CD4-positive, alpha-beta T cell treated with Interferon gamma for 1 hour (primary cell): ENCODE measurements at regions not wholly inside any gene's neighbourhood (a gene's known extent, or its start where the extent isn't known, plus 50 kb on each side); places are given as distances from the start of the nearest gene placed in this dataset.

Experiments used
- DNase-seq: peaks from one replicate; pipeline ENCODE4 v3.0.0-alpha.2; 2020

DNA sequence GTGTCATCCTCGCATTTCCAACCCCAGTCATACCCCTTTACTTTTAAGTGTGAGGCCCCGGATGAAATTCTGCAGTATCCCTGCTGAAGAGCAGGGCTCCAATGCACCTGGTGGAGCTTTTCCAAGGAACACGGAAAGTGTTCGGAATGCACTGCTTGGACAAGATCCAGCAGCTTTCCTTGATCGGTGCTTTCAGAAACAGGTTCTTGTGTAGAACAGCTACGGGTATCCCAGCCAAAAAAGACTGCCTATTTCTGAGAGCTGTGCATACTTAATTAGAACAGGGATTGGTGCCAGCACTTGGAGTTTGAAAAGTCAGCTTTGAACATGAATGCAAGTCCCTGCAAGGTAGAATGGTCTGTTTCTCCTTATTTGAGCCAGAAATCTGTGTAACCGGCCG is 87.2 kb upstream of the C1QTNF9B start:
- DNase-seq: no peak

DNA sequence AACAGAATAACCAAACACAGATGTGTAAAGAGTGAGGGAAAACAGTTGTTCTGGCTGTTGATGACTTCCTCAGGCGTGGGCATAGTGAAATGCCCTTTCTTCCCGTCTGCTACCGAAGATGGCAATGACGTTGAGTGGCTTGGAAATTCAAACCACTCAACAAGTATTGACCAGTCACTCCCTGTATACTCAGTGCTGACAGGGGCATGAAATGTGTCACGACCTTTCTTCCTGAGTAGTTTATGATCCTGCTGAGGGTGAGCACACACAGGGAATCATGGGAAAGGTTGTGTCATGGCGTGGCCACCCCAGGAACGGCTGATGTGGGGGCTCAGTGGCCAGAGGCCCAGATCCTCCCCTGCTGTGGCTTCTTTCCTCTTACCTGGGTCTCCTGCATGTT is 87.8 kb upstream of the C1QTNF9B start:
- DNase-seq: no peak

DNA sequence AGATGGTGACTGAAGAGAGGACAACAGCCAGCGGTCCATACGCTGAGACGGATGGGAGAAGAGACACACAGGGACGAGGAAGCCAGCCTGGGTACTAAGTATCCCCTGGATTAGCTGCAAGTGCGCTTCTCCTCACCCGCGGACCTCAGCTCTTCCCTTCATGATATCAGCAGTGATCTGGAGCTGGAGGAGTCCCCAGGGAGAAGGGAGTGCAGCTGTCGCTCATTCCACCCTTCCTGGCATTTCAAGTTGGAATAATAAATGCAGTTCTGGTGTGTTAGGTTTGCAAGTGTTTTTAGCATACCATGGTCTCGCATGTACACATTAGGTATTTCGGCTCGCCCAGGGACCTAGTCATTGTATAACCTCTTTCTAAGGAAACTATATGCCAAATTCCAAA is 88.5 kb upstream of the C1QTNF9B start:
- no peak for DNase-seq

DNA sequence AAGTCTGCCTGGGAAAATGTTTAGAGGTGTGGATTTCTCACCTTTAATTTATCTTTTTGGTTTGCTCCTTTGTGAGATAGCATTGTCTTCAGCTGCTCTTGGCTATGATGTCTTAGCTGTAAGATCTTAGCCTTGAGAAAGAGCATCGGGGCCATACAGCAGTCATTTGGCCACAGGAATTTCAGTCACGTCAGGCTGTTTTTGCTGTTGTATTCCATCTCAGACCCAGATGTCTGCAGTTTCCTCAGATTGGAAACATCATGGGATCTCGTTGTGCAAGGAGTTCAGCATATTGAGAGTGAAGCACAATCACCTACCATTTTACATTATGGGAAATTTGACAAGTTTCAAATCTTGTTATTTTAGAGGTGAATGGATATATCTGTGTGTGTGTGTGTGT is 89.3 kb upstream of the C1QTNF9B start:
- no peak for DNase-seq

DNA sequence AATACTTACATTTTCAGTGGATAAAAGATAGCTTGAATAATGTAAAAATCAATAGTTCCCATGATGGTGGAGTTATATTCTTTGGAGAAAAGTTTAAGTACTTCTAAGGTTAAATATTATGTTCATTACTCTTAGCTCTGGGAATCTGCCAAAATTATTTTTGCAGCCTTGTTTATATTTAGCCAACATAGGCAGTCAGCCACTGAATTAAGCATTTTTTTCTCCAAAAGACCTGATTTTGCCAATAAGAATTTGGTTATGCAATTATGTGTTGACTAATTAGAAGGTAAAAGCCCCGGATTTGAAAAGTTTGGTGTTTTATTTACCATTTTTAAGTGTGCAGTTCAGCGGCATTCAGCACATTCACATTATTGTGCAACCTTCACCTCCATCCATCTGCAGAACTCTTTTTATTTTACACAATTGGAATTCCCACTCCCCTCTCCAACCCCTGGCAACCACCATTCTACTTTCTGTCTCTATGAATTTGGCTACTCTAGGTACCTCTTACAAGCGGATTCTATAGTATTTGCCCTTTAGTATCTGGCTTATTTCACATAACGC is 90.1 kb upstream of the C1QTNF9B start:
- no peak for DNase-seq

DNA sequence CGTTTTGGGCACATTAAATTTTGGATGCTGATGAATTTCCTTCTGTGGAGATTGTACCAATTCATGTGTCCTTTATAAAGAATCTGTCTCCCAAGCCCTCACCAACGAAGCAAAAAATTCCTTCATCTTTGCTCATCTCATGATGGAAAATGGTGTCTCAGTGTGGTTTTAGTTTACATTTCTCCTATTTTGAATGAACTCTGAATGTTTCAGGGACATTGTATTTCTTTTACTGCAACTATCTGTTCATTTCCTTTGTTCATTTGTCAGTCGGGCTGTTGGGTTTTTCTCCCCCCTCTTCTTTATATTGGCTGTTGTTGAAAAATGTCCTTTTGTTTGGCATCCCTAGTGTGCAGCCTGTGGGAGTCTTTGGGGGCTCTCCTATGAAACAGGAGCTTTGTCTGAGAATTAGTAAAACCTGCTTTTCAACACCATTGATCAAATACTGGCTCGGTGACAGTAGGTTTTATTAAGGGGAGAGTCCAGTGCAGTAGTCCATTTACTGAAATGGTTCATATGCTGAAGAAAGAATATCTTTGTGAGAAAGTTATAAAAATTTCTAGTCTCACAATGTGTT is 91.3 kb upstream of the C1QTNF9B start:
- no peak for DNase-seq

DNA sequence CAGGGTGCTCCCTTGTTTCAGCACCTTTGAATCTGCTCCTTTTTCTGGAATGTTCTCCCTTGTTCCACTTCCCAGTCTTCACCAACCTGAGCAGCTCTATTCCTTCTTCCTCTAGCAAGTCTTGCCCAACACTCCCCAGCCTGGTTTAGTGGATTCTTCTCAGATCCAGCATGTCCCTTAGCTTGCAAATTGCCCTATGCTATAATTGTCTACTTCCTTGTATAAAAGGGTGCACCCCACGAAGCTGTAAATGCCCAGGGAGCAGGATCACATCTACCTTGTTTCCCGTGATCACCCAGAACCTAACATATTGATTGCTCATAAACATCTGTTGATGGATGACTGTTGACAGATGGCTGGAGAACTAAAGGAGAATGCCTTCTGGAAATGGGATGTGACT is 93.2 kb upstream of the C1QTNF9B start:
- no peak for DNase-seq

DNA sequence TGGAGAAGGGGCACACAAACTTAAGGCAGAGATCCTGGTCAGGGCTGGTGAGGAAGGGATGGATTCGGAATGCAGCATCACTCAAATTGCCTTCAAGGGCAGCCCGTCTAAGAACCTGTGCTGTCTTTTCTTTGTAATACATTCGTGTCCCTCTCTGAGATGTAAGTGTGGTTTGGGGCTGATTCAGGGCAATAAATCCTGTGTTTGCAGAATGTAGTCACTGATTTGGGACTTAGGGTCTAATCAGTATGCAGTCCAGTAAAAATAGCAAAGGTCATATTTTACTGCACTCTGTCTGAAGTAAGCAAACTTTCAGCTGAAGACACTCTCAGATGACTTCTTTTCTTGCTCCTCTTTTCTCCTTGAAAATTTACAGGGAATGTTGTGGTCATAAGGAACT is 93.8 kb upstream of the C1QTNF9B start:
- DNase-seq: no peak

DNA sequence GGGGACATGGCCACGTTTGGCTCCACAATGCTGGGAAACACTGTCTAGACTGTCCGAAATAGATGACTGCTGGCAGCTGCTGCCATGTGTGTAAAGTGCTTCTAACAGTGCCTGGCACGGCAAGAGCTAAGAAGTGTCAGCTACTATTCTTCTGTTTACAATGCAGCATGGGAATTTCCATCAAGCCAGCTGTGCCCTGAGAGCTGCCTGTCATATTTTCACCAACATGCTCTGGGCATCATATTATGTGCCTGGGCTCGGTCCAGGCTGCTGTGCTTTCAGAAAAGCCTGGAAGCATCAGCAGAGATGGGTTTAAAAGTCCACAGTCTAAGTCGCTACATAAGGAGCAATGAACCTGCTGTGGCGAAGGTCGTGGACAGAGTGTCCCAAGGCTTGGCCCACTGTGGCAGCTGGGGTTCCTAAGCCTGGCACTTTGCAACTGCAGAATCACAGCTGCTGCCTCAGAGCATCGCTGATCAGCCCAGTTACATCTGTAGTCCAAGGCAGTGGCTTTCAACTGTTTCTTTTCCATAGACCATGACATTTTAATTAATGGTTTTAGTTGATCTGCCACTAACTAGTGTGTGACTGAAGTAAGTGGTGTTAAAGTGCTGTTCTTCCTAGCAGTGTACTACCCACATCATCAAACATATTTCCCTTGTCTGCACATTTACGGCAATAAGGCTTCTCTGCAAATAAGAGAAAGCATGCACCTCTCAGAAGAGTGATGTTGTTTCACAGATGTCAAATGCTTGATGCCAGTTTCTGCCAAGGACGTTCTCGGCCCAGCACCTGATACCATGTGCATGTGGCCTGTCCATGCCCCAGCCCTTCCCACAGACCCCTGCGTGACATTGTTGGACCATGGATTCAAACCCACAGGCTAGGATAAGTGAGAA is 95.7 kb upstream of the C1QTNF9B start:
- DNase-seq: no peak

DNA sequence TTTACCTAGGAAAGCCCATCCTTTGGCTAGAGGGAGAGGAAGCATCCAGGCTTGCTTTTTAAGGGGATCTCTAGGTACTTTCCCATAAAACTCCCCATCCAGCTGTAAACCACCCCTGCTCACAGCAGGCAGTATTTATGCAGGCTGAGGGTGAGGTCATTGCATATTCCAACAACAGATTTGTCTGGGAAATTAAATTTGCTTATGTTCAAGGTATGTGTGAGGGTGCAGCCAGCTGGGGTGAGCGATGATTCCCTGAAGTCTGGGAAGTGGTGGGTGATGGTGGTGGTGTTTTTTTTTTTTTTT is 96.3 kb upstream of the C1QTNF9B start:
- no peak for DNase-seq

DNA sequence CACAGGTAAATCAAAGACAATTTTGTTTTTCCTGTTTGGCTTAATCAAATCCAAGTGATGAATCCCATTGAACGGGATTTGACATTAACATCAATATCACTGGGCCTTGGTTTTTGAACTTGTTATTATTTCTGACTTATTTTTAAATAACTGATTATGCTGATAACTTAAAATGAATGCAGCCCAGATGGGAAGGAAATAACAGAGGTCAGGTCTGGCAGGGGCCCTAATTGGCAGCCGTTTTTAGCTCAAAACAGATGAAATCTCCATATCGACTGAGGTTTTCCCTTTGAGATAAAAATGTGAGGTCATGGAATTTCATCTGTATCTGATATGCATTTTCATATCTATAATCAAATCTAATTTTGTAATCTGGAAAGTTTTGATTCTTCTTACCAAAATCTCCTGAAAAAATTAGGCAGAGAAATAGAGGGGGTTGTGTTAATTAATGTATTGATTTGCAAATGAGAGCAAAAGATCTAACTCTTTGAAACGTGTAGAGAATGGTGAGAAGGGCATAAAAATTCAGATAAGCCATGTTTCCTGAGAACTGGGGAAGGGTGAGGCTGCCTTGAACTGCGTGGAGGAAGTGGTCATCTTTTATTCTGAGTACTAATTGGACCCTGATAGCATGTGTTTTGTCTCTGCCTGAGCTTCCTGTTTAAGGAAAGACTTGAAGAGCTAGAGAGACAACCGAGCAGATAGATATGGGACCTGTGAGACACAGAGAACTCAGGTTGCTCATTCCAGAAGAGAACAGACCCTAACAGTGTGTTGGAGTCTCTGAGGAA is 98.2 kb upstream of the C1QTNF9B start:
- DNase-seq: no peak

DNA sequence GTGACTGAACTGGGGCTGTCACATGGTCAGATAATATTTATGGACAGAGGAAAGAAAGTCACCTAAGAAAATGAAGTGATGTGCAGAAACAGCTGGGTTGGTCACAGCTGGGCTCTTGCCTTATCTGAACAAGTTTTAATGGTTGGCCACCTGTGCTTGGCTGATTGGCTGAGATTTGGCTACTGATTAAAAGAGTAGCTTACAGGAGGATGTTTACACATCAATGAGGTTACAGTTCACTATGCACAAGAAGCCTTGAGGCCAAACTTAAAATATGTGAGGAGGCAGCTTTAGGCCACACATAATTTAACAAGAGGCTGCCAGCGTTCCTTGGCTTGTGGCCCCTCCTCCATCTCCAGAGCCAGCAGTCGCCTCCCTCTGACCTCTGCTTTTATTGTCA is 99.2 kb upstream of the C1QTNF9B start:
- DNase-seq: no peak

DNA sequence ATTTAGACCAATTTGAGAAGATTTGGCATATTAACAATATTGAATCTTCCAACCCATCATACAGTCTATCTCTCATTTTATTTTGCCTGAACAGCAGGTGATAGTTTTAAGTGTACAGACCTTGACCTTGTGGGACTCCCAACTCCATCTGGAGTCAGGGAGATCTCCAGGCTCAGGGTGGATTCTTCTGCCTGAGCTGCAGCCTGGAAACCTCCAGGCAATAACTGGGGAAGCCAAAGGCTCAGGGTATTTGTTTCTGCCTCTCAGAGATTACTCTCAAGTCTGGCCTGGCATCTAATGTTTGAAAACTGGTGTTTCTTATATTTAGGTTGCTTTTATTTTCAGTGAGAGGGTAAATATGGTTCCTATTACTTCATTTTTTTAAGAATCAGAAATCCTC is 102.1 kb upstream of the C1QTNF9B start:
- no peak for DNase-seq

DNA sequence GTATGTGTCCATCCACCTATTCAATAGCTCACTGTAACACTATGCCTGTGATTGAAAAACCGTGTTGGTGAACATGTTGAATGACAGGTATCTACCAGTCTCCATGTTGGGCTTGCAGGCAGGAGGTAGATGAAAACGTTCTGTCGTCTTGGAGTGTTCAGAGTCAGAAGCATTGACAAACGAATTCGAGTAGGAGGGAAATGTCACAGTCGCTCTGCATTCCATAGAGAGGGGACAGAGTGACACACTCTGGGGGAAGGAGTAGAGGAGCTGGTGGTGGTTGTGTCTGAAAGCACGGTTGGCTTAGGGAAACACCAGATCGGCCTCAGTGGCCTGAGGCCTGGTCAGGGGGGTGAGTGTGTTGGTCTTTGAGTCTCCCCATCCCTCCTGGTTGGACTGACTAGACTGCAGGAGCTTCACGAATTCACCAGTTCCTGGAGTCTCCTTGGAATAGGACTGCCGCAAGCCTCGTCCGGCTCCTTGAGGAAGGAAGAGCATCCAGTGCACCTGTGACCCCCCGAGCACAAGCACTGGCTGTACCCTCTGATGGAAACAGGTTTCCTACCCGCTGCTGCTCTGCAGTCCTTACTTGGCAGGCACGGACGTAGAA is 105.0 kb upstream of the C1QTNF9B start:
- DNase-seq: no peak

DNA sequence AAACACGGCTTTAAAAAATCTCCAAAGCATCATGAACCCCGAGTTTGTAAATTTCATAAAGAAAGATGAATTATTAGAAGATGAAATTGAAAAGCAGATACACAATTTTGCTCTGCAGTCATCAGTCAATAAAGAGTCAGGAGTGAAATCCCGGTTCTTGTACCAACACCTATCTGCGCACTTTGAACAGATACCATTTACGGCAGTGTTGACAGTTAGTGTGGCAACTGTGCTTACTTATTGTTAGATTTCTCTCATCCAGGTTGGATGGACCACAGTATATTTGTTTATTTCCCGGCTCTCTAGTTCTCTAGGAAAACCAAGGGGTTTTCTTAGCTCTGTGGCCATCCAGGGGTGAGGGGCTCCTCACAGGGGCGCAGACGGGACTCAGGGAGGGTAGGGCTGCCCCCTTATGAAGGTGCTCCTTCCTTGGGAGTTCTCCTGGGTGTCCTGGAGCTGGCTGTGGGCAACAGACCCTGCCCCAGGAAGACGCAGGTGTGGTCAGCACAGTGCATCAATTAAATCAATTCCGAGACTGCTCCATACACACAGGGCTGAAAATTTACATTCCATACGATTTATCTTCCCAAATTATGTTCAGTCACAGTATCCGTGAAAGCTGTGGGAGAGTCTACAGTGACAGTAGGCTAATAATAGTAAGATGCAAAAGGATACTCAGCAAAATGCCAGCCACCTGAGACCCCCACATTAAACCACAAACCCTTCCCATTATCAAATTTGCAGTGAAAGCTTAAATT is 107.0 kb upstream of the C1QTNF9B start:
- no peak for DNase-seq

DNA sequence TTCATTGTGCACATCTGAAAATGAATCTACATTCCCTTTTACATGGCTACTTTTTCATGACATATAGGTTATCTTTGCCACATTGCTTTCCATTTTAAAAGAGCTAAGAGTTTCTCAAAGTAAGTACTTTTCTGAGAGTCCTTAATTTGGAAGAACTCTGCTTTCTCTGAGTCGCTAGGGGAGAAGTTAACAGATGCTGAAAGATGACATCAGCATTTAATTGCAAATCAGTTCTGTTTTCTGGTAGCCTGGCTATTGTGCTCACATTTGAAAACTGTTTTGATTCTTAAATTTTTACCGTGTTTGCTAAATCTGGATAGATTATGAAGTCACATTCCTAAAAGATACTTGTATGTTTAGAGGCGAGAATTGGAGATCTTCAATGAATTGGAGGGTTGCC is 107.7 kb upstream of the C1QTNF9B start:
- DNase-seq: no peak

DNA sequence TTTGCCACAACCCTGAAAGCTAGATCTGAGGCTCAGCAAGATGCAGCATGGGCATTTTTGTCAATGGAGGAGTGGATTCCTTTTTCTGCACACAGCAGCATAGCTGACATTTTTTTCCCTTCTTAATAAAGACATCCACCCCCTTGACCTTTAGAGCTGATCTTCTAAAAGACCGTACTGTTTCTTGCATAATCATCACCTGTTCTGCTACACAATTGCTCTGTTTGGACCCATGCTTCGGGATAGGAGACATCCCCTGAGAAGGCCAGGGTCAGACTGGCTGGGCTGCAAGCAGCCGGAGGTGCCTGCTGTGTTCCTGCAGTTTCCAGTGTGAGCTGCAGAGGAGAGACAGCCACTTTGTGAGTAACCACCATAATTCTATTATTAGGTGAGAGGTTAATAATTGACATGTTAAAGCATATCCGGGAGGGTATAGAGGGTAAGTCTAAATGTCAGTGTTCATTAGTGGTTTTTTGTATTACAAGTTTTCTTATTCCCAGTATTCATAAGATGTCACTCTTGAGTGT is 108.5 kb upstream of the C1QTNF9B start:
- DNase-seq: no peak

DNA sequence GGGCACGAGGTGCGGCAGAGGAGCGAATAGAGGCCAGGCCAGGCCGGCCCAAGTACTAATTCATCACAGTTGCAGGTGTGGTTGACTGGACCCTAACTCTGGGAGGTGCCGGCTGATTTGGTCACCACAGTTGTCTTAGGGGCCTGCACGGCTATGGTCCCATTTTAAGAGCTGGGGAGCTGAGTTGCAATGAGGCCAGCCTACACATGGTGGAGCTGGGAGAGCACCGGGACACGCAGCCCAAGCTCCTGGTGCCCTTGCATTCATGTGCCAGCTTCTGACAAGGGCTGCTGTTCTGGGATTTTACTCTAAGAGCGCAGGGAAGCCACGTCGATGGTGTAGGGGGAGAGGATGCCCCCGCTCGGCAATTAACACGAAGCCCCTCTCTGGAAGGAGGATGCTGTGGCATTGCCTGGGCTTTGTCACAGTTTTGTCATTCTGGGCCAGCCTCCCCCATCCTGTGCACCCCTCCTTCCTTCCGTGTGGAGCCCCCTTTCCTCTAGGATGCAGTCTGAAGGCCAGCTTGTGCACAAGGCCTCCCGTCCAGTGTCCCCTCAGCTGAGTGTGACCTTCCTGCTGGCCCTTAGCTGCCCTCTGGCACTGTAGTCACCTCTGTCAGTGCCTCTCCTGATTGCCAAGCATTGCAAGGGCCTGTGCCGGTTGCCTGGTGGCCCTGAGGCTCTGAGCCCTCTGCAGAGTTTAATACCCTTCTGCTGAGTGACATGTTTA is 109.4 kb upstream of the C1QTNF9B start:
- DNase-seq: no peak

DNA sequence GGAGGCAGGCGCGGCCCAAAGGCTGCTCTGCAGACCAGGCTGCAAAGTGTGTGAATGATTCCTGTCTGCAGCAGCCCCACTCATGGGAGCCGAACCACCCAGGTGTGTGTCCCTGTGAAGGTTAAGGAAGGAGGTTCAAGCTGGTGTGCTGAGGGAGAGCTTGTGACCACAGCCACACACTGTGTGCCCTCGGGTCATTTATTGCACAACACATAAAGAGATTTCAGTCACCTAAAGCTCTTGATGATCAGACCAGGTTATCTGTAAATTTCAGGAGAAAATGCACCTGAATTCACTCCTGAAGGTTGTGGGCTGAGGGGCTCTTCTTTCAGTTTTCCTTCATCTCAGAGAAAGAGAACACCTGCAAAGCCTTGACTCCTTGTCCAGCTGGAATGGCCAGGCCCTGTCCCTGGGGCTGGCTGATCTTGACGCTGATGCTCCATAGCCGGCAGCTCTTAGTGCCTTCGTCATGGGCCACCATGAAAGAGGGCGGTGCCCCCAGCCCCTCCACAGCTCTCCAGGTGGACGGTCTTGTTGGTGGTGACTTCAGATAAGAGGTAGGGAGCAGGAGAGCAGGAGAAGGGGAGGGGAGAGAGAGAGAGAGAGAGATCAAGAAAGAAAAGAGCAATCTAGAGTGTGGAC is 110.8 kb upstream of the C1QTNF9B start:
- no peak for DNase-seq

DNA sequence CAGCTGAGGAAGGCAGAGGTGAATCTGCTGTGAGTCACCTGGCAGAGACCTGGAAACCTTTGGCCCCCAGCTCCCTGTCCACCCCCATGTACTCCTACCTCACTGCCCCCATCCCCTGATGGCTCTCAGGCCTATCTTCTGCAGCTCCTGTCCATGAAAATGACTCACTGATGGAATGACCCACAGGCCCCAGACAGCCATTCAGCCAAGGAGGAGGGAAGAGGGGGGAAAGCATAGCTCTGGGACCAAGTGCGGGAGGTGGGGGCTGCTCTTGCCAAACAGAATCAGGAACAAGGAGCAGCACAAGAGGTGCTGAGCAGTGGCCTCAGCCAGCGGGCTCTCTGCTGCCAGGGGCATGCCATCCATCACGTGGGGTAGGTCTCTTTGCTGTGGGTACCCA is 111.4 kb upstream of the C1QTNF9B start:
- DNase-seq: no peak

DNA sequence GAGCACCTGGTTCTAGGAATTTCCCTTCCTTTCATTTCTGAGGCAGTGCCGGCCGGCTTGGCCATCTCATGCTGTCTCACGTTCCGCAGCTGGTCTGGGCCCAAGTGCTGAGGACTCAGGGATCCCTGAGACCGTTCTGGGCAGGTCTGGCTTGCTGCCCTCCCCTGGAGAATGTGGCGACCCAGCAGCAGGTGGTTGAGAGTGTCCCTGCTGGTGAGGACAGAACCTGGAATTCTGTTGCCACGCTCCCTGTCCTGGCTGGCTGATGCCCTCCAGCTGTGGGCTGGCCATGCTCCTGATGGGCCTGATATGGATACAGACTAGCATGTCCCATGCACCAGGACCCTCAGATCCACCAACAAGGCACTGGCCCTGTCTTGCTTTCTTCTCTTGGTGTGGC is 114.0 kb upstream of the C1QTNF9B start:
- no peak for DNase-seq
